HL-60 (cell line): ENCODE measurements at regions not wholly inside any gene's neighbourhood (a gene's known extent, or its start where the extent isn't known, plus 50 kb on each side); places are given as distances from the start of the nearest gene placed in this dataset.

Source experiments
- CTCF ChIP-seq: IDR thresholded peaks from one replicate; pipeline ENCODE4 v1.5.1; 2011; ENCODE audit warnings: low read length, control low read depth, inconsistent platforms; ENCODE audit not compliant: insufficient read depth
- SPI1 ChIP-seq: IDR thresholded peaks from 2 replicates; pipeline ENCODE4 v1.6.1; 2012; ENCODE audit warnings: low read depth, mild to moderate bottlenecking, borderline replicate concordance

- no peak for TF ChIP-seq CTCF
- TF ChIP-seq SPI1: no peak
Observed at GRCh38 chr1:184905601-184906322, 68.5 kb downstream of the NIBAN1 start.
